ENCODE measurements at regions not wholly inside any gene's neighbourhood (a gene's known extent, or its start where the extent isn't known, plus 50 kb on each side); places are given as distances from the start of the nearest gene placed in this dataset.

- no peaks in the 10 kb centered on the region for H3K79me2 ChIP-seq (ENCODE audit: insufficient read depth, low read length)
- H2AFZ ChIP-seq (ENCODE audit: low read depth, low read length, poor library complexity, severe bottlenecking), result no peak overlapping the region
- BruUV-seq (replicated peaks), result no TSS peak
- H3K9me2 ChIP-seq (ENCODE audit: insufficient read depth), result no peaks in the 10 kb centered on the region; the same call in 1 of the 2 replicates
- H3K4me3 ChIP-seq (replicated peaks in 1 of 2; ENCODE audit: low read depth in 1 of 2, low read length in 2 of 2), result no peak overlapping the region
- POLR2A ChIA-PET, result no interaction called here
- TF ChIP-seq EZH2phosphoT487 (IDR thresholded peaks at IDR 0.05; ENCODE audit: borderline replicate concordance) (no peak), SRF (IDR thresholded peaks at IDR 0.05; ENCODE audit: low read depth) (no peak), SIN3A (IDR thresholded peaks at IDR 0.05; ENCODE audit: low read depth) (no peak), CEBPB (IDR thresholded peaks at IDR 0.05; ENCODE audit: low read depth) (no peak), EGR1 (IDR thresholded peaks at IDR 0.05; ENCODE audit: low read depth) (no peak), TCF7L2 (IDR thresholded peaks at IDR 0.05; ENCODE audit: borderline replicate concordance, extremely low read depth, insufficient read depth, insufficient read length) (no peak)
- ATAC-seq (no peak), DNase-seq (ENCODE audit: low read depth, low spot score) (no peak)
- H3K9ac ChIP-seq (ENCODE audit: low read length), result no peak overlapping the region
- no peaks in the 10 kb centered on the region for H3K36me3 ChIP-seq (ENCODE audit: control insufficient read depth in 1 of 2, insufficient read depth in 2 of 2, low read length in 2 of 2)
- CTCF ChIA-PET, result no interaction called here
- no peaks in the 10 kb centered on the region for H3K4me1 ChIP-seq (ENCODE audit: control insufficient read depth in 1 of 2, insufficient read depth in 2 of 2, low read length in 2 of 2)
- intact Hi-C loops (cut with micrococcal nuclease), result no loop called here
- H3K9me3 ChIP-seq (ENCODE audit: control insufficient read depth in 1 of 2, insufficient read depth in 1 of 2, low read depth in 1 of 2, low read length in 2 of 2), result no peaks in the 10 kb centered on the region
- no peaks in the 10 kb centered on the region for H4K20me1 ChIP-seq (ENCODE audit: insufficient read depth)
- no peak overlapping the region for H3K27ac ChIP-seq (ENCODE audit: low read depth, low read length)
- RAD21 ChIA-PET (ENCODE audit: low non-redundant PET in 1 of 2, low total read pairs in 2 of 2, uncharacterized antibody in 2 of 2, unreplicated experiment in 2 of 2), result no interaction called here
- no peak overlapping the region for H3K4me2 ChIP-seq (ENCODE audit: low read length)
- H3K27me3 ChIP-seq (ENCODE audit: insufficient read depth, low read length), result no peaks in the 10 kb centered on the region
These were observed 845.4 kb downstream of the EFNA5 start for GRCh38 chr5:106825374-106825773.

- Histone ChIP-seq H3K4me3 (replicated peaks in 1 of 2; ENCODE audit: low read depth in 1 of 2, low read length in 2 of 2) (no peak overlapping the region), H3K36me3 (ENCODE audit: control insufficient read depth in 1 of 2, insufficient read depth in 2 of 2, low read length in 2 of 2) (no peaks in the 10 kb centered on the region), H3K4me2 (ENCODE audit: low read length) (no peak overlapping the region), H3K79me2 (ENCODE audit: insufficient read depth, low read length) (no peaks in the 10 kb centered on the region), H3K9ac (ENCODE audit: low read length) (no peak overlapping the region), H3K9me2 (ENCODE audit: insufficient read depth) (no peaks in the 10 kb centered on the region; the same call in 1 of the 2 replicates), H3K4me1 (ENCODE audit: control insufficient read depth in 1 of 2, insufficient read depth in 2 of 2, low read length in 2 of 2) (no peaks in the 10 kb centered on the region), H3K27me3 (ENCODE audit: insufficient read depth, low read length) (no peaks in the 10 kb centered on the region), H2AFZ (ENCODE audit: low read depth, low read length, poor library complexity, severe bottlenecking) (no peak overlapping the region), H3K9me3 (ENCODE audit: control insufficient read depth in 1 of 2, insufficient read depth in 1 of 2, low read depth in 1 of 2, low read length in 2 of 2) (no peaks in the 10 kb centered on the region), H3K27ac (ENCODE audit: low read depth, low read length) (no peak overlapping the region), H4K20me1 (ENCODE audit: insufficient read depth) (no peaks in the 10 kb centered on the region)
- no peak for DNase-seq (ENCODE audit: low read depth, low spot score)
- ATAC-seq, result no peak
- intact Hi-C loops (cut with micrococcal nuclease), result no loop called here
- ChIA-PET RAD21 (ENCODE audit: low non-redundant PET in 1 of 2, low total read pairs in 2 of 2, uncharacterized antibody in 2 of 2, unreplicated experiment in 2 of 2) (no interaction called here), CTCF (no interaction called here), POLR2A (no interaction called here)
- TF ChIP-seq POLR2AphosphoS5 (IDR thresholded peaks at IDR 0.05; ENCODE audit: low read depth, low read length) (no peak), RAD21 (IDR thresholded peaks at IDR 0.05; ENCODE audit: low read depth) (no peak), POLR2A (IDR thresholded peaks at IDR 0.05; ENCODE audit: borderline replicate concordance, extremely low read depth, insufficient read depth, insufficient read length) (no peak), CEBPB (IDR thresholded peaks at IDR 0.05; ENCODE audit: low read depth) (no peak), ZBTB33 (IDR thresholded peaks at IDR 0.05; ENCODE audit: extremely low read depth, insufficient replicate concordance, low read length) (no peak), FOSL1 (IDR thresholded peaks at IDR 0.05; ENCODE audit: low read depth) (no peak), REST (IDR thresholded peaks at IDR 0.05; ENCODE audit: low read depth) (no peak), ATF3 (IDR thresholded peaks at IDR 0.05) (no peak)
- BruUV-seq (replicated peaks), result no TSS peak
These were observed 847.9 kb downstream of the EFNA5 start for GRCh38 chr5:106822851-106823250.

Data from HCT116 (cell line).